ENCODE measurements at regions not wholly inside any gene's neighbourhood (a gene's known extent, or its start where the extent isn't known, plus 50 kb on each side); places are given as distances from the start of the nearest gene placed in this dataset.

DNA sequence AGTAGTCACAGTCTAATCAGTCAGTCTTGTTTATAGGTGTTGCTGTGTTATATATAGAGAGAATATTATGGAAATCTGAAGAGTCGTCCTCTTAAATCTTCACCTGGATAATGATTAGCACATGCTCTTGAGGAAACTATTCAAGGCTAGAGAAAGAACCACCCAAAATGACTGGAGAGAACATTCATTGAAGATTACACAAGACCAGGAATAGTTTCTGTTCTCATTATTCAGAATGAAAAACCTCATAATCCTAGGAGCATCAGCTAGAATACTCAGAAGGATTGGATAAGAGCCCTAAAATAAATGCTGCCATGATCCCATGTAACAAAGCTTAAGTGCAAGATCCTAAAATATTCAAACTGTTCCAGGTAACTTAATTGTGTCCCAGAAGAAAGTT lies 278.2 kb upstream of the PREP start:
- H3K36me3 ChIP-seq (replicated peaks in 1 of 2; ENCODE audit: control insufficient read depth in 1 of 2, insufficient read depth in 2 of 2, low read length in 2 of 2) = no peaks in the 10 kb centered on the region
- H3K4me3 ChIP-seq (replicated peaks in 1 of 3; ENCODE audit: insufficient read depth in 1 of 3, low read depth in 2 of 3, low read length in 3 of 3) = no peak overlapping the region
- TF ChIP-seq ZNF367 (CRISPR knock-in tag; IDR thresholded peaks at IDR 0.05; ENCODE audit: borderline replicate concordance) = no peak
- intact Hi-C loops (cut with micrococcal nuclease; ENCODE audit: unreplicated experiment) (no loop called here), in situ Hi-C loops (cut with HindIII; ENCODE audit: extremely low pct_ligation_motif_present, low pct_unique_long_range_greater_than_20kb) (no loop called here)
- H3K27me3 ChIP-seq (ENCODE audit: control insufficient read depth in 1 of 2, insufficient read depth in 2 of 2, low read length in 2 of 2) = no peaks in the 10 kb centered on the region
- H4K20me1 ChIP-seq (ENCODE audit: insufficient read depth, low read length) = no peaks in the 10 kb centered on the region
- ATAC-seq = no peak
- ChIA-PET CTCF (ENCODE audit: low intra/inter-chr PET ratio, low total read pairs) (no interaction called here), POLR2A (no interaction called here)
- no peak for DNase-seq (ENCODE audit: low spot score)
- WGBS (ENCODE audit: low lambda C conversion rate) = 3% methylated on average over 1 of the region's 1 CpG
- H2AFZ ChIP-seq (ENCODE audit: low read length) = no peak overlapping the region
- H3K79me2 ChIP-seq (ENCODE audit: insufficient read depth, low read length) = no peaks in the 10 kb centered on the region
- no peaks in the 10 kb centered on the region for H3K4me1 ChIP-seq (ENCODE audit: insufficient read depth, low read length)
- no peak overlapping the region for H3K27ac ChIP-seq (ENCODE audit: extremely low read length, insufficient read depth, low read length)
- no TSS peak for BruUV-seq (replicated peaks)
- no peaks in the 10 kb centered on the region for H3K9me3 ChIP-seq (ENCODE audit: low read length)
- no peak overlapping the region for H3K9ac ChIP-seq (ENCODE audit: insufficient read depth, low read depth, low read length)
- no peak for FAIRE-seq
- no peak overlapping the region for H3K4me2 ChIP-seq (ENCODE audit: low read depth, low read length)

DNA sequence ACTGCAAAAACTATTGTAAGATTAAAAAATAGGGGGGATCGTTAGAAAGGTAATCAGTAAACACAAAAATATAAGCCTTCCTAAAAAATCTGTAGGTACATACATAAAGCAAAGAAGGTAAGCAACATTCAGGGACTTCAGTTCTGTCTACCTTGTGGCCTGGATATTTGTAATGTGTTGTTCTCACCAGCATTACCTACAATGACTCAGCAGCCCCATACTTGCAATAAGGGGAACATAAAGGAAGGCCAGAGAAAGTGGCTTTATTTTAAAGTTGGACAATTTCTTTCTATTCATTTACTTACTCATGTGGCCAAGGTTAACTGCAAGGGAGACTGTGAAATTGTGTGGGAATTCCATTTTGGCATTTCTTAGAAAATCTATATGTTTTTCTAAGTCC lies 277.2 kb upstream of the PREP start:
- CTCF ChIA-PET (ENCODE audit: low intra/inter-chr PET ratio, low total read pairs) = no interaction called here
- DNase-seq (ENCODE audit: low spot score) = no peak
- no peak for TF ChIP-seq ZBTB7B (CRISPR knock-in tag; IDR thresholded peaks at IDR 0.05)
- no peak for TF ChIP-seq SP2 (CRISPR knock-in tag; IDR thresholded peaks at IDR 0.05)
- no peak for TF ChIP-seq TFE3 (CRISPR knock-in tag; IDR thresholded peaks at IDR 0.05)
- no peak for TF ChIP-seq SMC3 (IDR thresholded peaks at IDR 0.05; ENCODE audit: low read length)
- Histone ChIP-seq H3K4me1 (ENCODE audit: insufficient read depth, low read length) (no peaks in the 10 kb centered on the region), H3K36me3 (replicated peaks in 1 of 2; ENCODE audit: control insufficient read depth in 1 of 2, insufficient read depth in 2 of 2, low read length in 2 of 2) (no peaks in the 10 kb centered on the region), H3K27me3 (ENCODE audit: control insufficient read depth in 1 of 2, insufficient read depth in 2 of 2, low read length in 2 of 2) (no peaks in the 10 kb centered on the region), H3K79me2 (ENCODE audit: insufficient read depth, low read length) (no peaks in the 10 kb centered on the region), H3K4me3 (replicated peaks in 1 of 3; ENCODE audit: insufficient read depth in 1 of 3, low read depth in 2 of 3, low read length in 3 of 3) (no peak overlapping the region), H3K4me2 (ENCODE audit: low read depth, low read length) (no peak overlapping the region), H3K9ac (ENCODE audit: insufficient read depth, low read depth, low read length) (no peak overlapping the region), H4K20me1 (ENCODE audit: insufficient read depth, low read length) (no peaks in the 10 kb centered on the region), H2AFZ (ENCODE audit: low read length) (no peak overlapping the region), H3K9me3 (ENCODE audit: low read length) (no peaks in the 10 kb centered on the region), H3K27ac (ENCODE audit: extremely low read length, insufficient read depth, low read length) (no peak overlapping the region)
- POLR2A ChIA-PET = no interaction called here
- intact Hi-C loops (cut with micrococcal nuclease; ENCODE audit: unreplicated experiment) = no loop called here
- no TSS peak for BruUV-seq (replicated peaks)
- in situ Hi-C loops (cut with HindIII; ENCODE audit: extremely low pct_ligation_motif_present, low pct_unique_long_range_greater_than_20kb) = no loop called here
- no peak for ATAC-seq
- WGBS (ENCODE audit: low lambda C conversion rate) = 0% methylated on average over 1 of the region's 1 CpG
- FAIRE-seq = no peak
